Hepatocyte (in vitro differentiated cells): ENCODE measurements at regions not wholly inside any gene's neighbourhood (a gene's known extent, or its start where the extent isn't known, plus 50 kb on each side); places are given as distances from the start of the nearest gene placed in this dataset.

ENCODE experiments used
- DNase-seq: peaks from one replicate; pipeline ENCODE4 v3.0.0-alpha.2; 2016; ENCODE audit warnings: low spot score
- H2AFZ ChIP-seq: fragments of 200-600 bp; sonication (generic); 2 replicates; pipeline ENCODE4 v1.6.0; 2016; ENCODE audit warnings: antibody characterized with exemption, mild to moderate bottlenecking
- H3K27ac ChIP-seq: fragments of 200-600 bp; sonication (generic); 2 replicates; pipeline ENCODE4 v1.5.1; 2016; ENCODE audit warnings: mild to moderate bottlenecking
- H3K27me3 ChIP-seq: fragments of 200-600 bp; sonication (generic); 2 replicates; pipeline ENCODE4 v1.6.1; 2016
- H3K36me3 ChIP-seq: fragments of 200-600 bp; sonication (generic); replicated peaks from 2 replicates; pipeline ENCODE4 v1.5.1; 2016; ENCODE audit warnings: low read depth; ENCODE audit not compliant: insufficient read depth
- H3K4me1 ChIP-seq: fragments of 200-600 bp; sonication (generic); 2 replicates; pipeline ENCODE4 v1.5.1; 2016; ENCODE audit warnings: mild to moderate bottlenecking, moderate library complexity; ENCODE audit not compliant: insufficient read depth
- H3K4me2 ChIP-seq: fragments of 200-600 bp; sonication (generic); 2 replicates; pipeline ENCODE4 v1.6.0; 2016
- H3K4me3 ChIP-seq: fragments of 200-600 bp; sonication (generic); 2 replicates; pipeline ENCODE4 v1.5.1; 2016; ENCODE audit warnings: mild to moderate bottlenecking
- H3K79me2 ChIP-seq: fragments of 200-600 bp; sonication (generic); 2 replicates; pipeline ENCODE4 v1.6.0; 2017; ENCODE audit warnings: mild to moderate bottlenecking
- H3K9me2 ChIP-seq: fragments of 200-600 bp; sonication (generic); replicated peaks from 2 replicates; pipeline ENCODE4 v1.6.0; 2017; ENCODE audit warnings: mild to moderate bottlenecking; ENCODE audit not compliant: insufficient read depth
- H3K9me3 ChIP-seq: fragments of 200-600 bp; sonication (generic); 2 replicates; pipeline ENCODE4 v1.5.1; 2016; ENCODE audit warnings: low read depth, mild to moderate bottlenecking
- H4K20me1 ChIP-seq: fragments of 200-600 bp; sonication (generic); 2 replicates; pipeline ENCODE4 v1.6.0; 2016; ENCODE audit warnings: mild to moderate bottlenecking; ENCODE audit not compliant: insufficient read depth, poor library complexity, severe bottlenecking
- CTCF ChIP-seq: fragments of 200-600 bp; sonication (generic); IDR thresholded peaks from 2 replicates; pipeline ENCODE4 v1.5.1; 2016; ENCODE audit warnings: antibody characterized with exemption, mild to moderate bottlenecking; ENCODE audit not compliant: poor library complexity
- EZH2 ChIP-seq: fragments of 200-600 bp; sonication (generic); IDR thresholded peaks from 2 replicates; pipeline ENCODE4 v1.6.1; 2016; ENCODE audit warnings: antibody characterized with exemption, mild to moderate bottlenecking, borderline replicate concordance
- EZH2phosphoT487 ChIP-seq: fragments of 200-600 bp; sonication (generic); IDR thresholded peaks from one replicate; pipeline ENCODE4 v1.6.1; 2018; ENCODE audit warnings: antibody characterized with exemption, mild to moderate bottlenecking, low read depth, moderate library complexity; ENCODE audit not compliant: unreplicated experiment, severe bottlenecking
- WGBS: methylation state at CpG from one replicate; pipeline ENCODE4 v1.1.6; 2016; ENCODE audit warnings: low lambda C conversion rate; ENCODE audit errors: missing lambda C conversion rate; 5-methylcytosine and 5-hydroxymethylcytosine counted together

- Histone ChIP-seq H3K27ac (no peak overlapping the region), H2AFZ (no peak overlapping the region)
- WGBS: 70% methylated on average over 4 of the region's 4 CpGs
Measured at GRCh38 chr15:39333896-39334295, 247.0 kb upstream of the THBS1 start.

GRCh38 chr15:39336926-39337325 is 244.0 kb upstream of the THBS1 start:
- Histone ChIP-seq H4K20me1 (no peaks in the 10 kb centered on the region), H3K4me1 (no peaks in the 10 kb centered on the region), H3K27me3 (no peaks in the 10 kb centered on the region), H3K27ac (no peak overlapping the region), H3K4me2 (no peak overlapping the region), H3K9me3 (no peaks in the 10 kb centered on the region), H3K79me2 (no peaks in the 10 kb centered on the region), H3K4me3 (no peak overlapping the region), H2AFZ (no peak overlapping the region), H3K36me3 (no peaks in the 10 kb centered on the region), H3K9me2 (no peaks in the 10 kb centered on the region)
- no peak for DNase-seq
- 88% methylated on average over 5 of the region's 5 CpGs for WGBS
- TF ChIP-seq EZH2phosphoT487: no peak
- no peak for TF ChIP-seq EZH2
- TF ChIP-seq CTCF: no peak

More at GRCh38 chr15:39333896-39334295, 247.0 kb upstream of the THBS1 start:
- H3K27me3 ChIP-seq: no peaks in the 10 kb centered on the region
- no peak overlapping the region for H3K4me3 ChIP-seq
- no peak for DNase-seq
- H4K20me1 ChIP-seq: no peaks in the 10 kb centered on the region
- H3K4me1 ChIP-seq: no peaks in the 10 kb centered on the region
- no peak for TF ChIP-seq EZH2phosphoT487
- TF ChIP-seq EZH2: no peak
- TF ChIP-seq CTCF: no peak
- no peaks in the 10 kb centered on the region for H3K79me2 ChIP-seq
- H3K36me3 ChIP-seq: no peaks in the 10 kb centered on the region
- no peaks in the 10 kb centered on the region for H3K9me2 ChIP-seq
- no peaks in the 10 kb centered on the region for H3K9me3 ChIP-seq
- H3K4me2 ChIP-seq: no peak overlapping the region

DNA sequence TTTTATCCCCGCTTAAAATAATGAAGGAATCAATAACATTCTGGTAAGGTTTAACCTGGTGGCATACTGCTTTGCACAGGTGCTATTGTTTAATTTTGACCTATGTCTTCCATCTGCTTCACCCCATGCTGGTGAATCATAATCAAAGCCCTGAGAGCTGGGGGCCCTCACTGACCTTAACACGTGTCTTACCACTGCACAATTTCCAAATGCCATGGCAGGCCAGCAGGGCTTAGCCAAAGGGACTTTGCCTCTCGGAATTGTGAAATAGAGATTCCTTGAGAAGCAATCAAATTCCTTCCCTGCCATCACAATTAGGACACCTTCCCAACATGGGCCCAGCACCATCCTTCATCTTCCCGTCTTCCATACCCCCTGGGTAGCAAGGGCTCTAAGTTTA is 242.6 kb upstream of the THBS1 start:
- no peaks in the 10 kb centered on the region for H3K9me2 ChIP-seq
- no peaks in the 10 kb centered on the region for H3K27me3 ChIP-seq
- WGBS: 82% methylated on average over 4 of the region's 4 CpGs
- H4K20me1 ChIP-seq: no peaks in the 10 kb centered on the region
- no peaks in the 10 kb centered on the region for H3K79me2 ChIP-seq
- H3K4me3 ChIP-seq: no peak overlapping the region
- H2AFZ ChIP-seq: no peak overlapping the region
- DNase-seq: no peak
- no peak overlapping the region for H3K4me2 ChIP-seq
- TF ChIP-seq EZH2phosphoT487: no peak
- no peak for TF ChIP-seq CTCF
- no peak for TF ChIP-seq EZH2
- no peaks in the 10 kb centered on the region for H3K4me1 ChIP-seq
- peaks cover 7% of the 10 kb centered on the region for H3K9me3 ChIP-seq
- no peak overlapping the region for H3K27ac ChIP-seq
- H3K36me3 ChIP-seq: no peaks in the 10 kb centered on the region
